ENCODE measurements at regions not wholly inside any gene's neighbourhood (a gene's known extent, or its start where the extent isn't known, plus 50 kb on each side); places are given as distances from the start of the nearest gene placed in this dataset.

GRCh38 chr1:104801344-104801743 is 1051.6 kb downstream of the AMY1C start:
- Histone ChIP-seq H3K4me3 (ENCODE audit: low read length) (no peak overlapping the region), H3K36me3 (replicated peaks; ENCODE audit: low read depth, low read length) (no peaks in the 10 kb centered on the region)

DNA sequence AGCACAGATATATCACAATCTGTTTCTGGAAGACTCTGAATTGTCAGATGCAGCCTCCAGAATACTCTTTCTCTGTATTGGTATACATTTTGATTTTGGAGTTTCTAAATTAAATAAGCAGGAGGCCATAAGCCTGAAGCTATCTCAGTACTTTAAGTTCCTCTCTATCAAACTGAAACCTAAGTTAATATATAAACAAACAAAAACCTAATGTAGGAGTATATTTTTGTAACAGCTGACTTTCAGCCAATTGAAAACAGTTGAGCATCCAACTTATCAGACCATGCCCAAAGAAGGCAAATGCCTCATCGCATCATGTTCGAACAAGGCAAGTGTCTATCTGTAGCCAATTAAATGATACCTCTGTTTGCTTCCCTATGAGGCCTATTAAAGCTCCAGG is 1054.4 kb downstream of the AMY1C start:
- H3K79me2 ChIP-seq (ENCODE audit: low read length) = no peaks in the 10 kb centered on the region
- H3K27me3 ChIP-seq (ENCODE audit: low read depth, low read length) = no peaks in the 10 kb centered on the region
- H3K27ac ChIP-seq (ENCODE audit: low read length) = no peak overlapping the region
- no peak overlapping the region for H3K4me3 ChIP-seq (ENCODE audit: low read length)
- H2AFZ ChIP-seq (ENCODE audit: low read depth, low read length) = no peak overlapping the region
- no peak overlapping the region for H3K4me2 ChIP-seq (ENCODE audit: low read length)
- no peaks in the 10 kb centered on the region for H3K36me3 ChIP-seq (replicated peaks; ENCODE audit: low read depth, low read length)
- no peaks in the 10 kb centered on the region for H3K9me3 ChIP-seq (ENCODE audit: insufficient read depth, low read length)
- no peaks in the 10 kb centered on the region for H4K20me1 ChIP-seq (ENCODE audit: insufficient read depth, low read length)
- no peak overlapping the region for H3K9ac ChIP-seq (ENCODE audit: low read length)
- TF ChIP-seq CTCF (IDR thresholded peaks at IDR 0.05; ENCODE audit: low read depth, low read length) = no peak
- TF ChIP-seq EZH2phosphoT487 (IDR thresholded peaks at IDR 0.05; ENCODE audit: low read depth) = no peak
- H3K4me1 ChIP-seq (ENCODE audit: low read length) = no peaks in the 10 kb centered on the region

More at GRCh38 chr1:104801344-104801743, 1051.6 kb downstream of the AMY1C start:
- no peak overlapping the region for H3K27ac ChIP-seq (ENCODE audit: low read length)
- H3K79me2 ChIP-seq (ENCODE audit: low read length) = no peaks in the 10 kb centered on the region
- H2AFZ ChIP-seq (ENCODE audit: low read depth, low read length) = no peak overlapping the region
- H3K4me1 ChIP-seq (ENCODE audit: low read length) = peaks cover 9% of the 10 kb centered on the region
- no peaks in the 10 kb centered on the region for H3K27me3 ChIP-seq (ENCODE audit: low read depth, low read length)
- H3K4me2 ChIP-seq (ENCODE audit: low read length) = no peak overlapping the region
- no peaks in the 10 kb centered on the region for H3K9me3 ChIP-seq (ENCODE audit: insufficient read depth, low read length)
- no peak overlapping the region for H3K9ac ChIP-seq (ENCODE audit: low read length)
- no peaks in the 10 kb centered on the region for H4K20me1 ChIP-seq (ENCODE audit: insufficient read depth, low read length)
- TF ChIP-seq EZH2phosphoT487 (IDR thresholded peaks at IDR 0.05; ENCODE audit: low read depth) = no peak
- TF ChIP-seq CTCF (IDR thresholded peaks at IDR 0.05; ENCODE audit: low read depth, low read length) = no peak

DNA sequence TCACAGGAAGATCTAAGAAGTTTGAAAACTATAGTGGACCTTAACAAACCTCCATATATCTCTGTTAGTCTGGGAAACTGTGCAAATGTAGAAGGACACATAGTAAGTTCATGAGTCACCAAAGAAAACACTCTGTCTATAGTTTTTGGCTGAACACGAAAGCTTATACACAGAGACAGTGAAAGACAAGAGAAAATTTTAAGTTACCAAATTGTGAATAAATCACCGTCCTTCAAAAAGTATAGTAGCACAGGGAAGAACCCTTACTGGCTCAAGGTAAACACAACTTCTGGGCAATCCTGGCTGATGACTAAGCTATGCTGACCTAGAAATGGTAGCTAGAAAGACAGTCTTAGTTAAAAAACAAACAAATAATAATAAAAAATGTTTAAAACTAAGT is 1057.9 kb downstream of the AMY1C start:
- Histone ChIP-seq H3K4me3 (ENCODE audit: low read length) (no peak overlapping the region), H2AFZ (ENCODE audit: low read depth, low read length) (no peak overlapping the region), H3K79me2 (ENCODE audit: low read length) (no peaks in the 10 kb centered on the region), H3K36me3 (replicated peaks; ENCODE audit: low read depth, low read length) (no peaks in the 10 kb centered on the region), H3K27ac (ENCODE audit: low read length) (no peak overlapping the region), H3K27me3 (ENCODE audit: low read depth, low read length) (no peaks in the 10 kb centered on the region), H3K9me3 (ENCODE audit: insufficient read depth, low read length) (no peaks in the 10 kb centered on the region), H3K4me1 (ENCODE audit: low read length) (no peaks in the 10 kb centered on the region), H4K20me1 (ENCODE audit: insufficient read depth, low read length) (no peaks in the 10 kb centered on the region), H3K9ac (ENCODE audit: low read length) (no peak overlapping the region), H3K4me2 (ENCODE audit: low read length) (no peak overlapping the region)
- TF ChIP-seq CTCF (IDR thresholded peaks at IDR 0.05; ENCODE audit: low read depth, low read length) = no peak
- TF ChIP-seq EZH2phosphoT487 (IDR thresholded peaks at IDR 0.05; ENCODE audit: low read depth) = no peak

DNA sequence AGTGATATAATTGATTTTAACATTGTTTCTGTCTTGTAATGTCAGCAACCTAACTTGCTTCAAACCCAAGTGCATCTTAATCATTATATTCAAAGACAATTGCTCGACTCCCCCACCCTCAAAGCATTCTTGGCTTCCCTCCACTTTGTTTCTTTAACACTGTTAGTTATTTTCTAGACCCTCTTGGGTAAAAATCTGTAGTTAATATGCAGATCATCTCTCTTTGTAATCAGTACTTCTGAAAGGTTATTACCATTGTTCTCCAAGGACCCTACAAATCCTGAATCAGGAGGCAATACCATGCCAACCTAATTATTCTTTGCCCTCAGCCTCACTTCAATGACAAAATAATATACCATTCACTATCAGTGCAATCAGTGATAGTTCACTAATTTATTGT is 1075.7 kb downstream of the AMY1C start:
- no peaks in the 10 kb centered on the region for H3K79me2 ChIP-seq (ENCODE audit: low read length)
- no peaks in the 10 kb centered on the region for H3K36me3 ChIP-seq (replicated peaks; ENCODE audit: low read depth, low read length)
- no peaks in the 10 kb centered on the region for H4K20me1 ChIP-seq (ENCODE audit: insufficient read depth, low read length)
- no peak overlapping the region for H2AFZ ChIP-seq (ENCODE audit: low read depth, low read length)
- H3K27me3 ChIP-seq (ENCODE audit: low read depth, low read length) = no peaks in the 10 kb centered on the region
- no peak overlapping the region for H3K9ac ChIP-seq (ENCODE audit: low read length)
- H3K9me3 ChIP-seq (ENCODE audit: insufficient read depth, low read length) = no peaks in the 10 kb centered on the region
- no peak overlapping the region for H3K4me3 ChIP-seq (ENCODE audit: low read length)
- no peak for TF ChIP-seq CTCF (IDR thresholded peaks at IDR 0.05; ENCODE audit: low read depth, low read length)
- TF ChIP-seq EZH2phosphoT487 (IDR thresholded peaks at IDR 0.05; ENCODE audit: low read depth) = no peak
- H3K4me1 ChIP-seq (ENCODE audit: low read length) = no peaks in the 10 kb centered on the region
- no peak overlapping the region for H3K4me2 ChIP-seq (ENCODE audit: low read length)
- H3K27ac ChIP-seq (ENCODE audit: low read length) = no peak overlapping the region

Data from OCI-LY3 (cell line).